ENCODE measurements at regions not wholly inside any gene's neighbourhood (a gene's known extent, or its start where the extent isn't known, plus 50 kb on each side); places are given as distances from the start of the nearest gene placed in this dataset.

DNA sequence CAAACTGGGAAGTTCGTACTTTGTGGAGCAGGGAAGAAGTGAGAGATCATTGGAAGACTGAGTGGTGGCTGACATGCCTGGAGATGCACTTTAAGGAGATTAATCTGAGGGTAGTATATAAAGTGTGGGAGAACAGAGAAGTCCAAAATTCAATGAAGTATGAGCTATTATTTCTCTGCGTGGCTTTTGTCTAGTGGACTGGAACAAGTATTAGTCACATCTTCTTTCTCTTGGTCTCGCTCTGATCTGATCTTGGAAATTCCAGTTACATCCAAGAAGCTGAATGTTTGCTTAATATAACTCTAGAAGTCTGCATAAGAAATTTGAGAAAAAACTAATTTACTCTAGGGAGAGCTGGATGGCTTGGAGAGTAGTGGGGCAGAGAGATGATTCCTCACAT, 64.8 kb upstream of the NR0B1 start:
- Mint-ChIP-seq H3K27ac (ENCODE audit: unreplicated experiment) (no peak overlapping the region), H3K9me3 (ENCODE audit: unreplicated experiment) (peaks cover 2% of the 10 kb centered on the region), H3K4me1 (ENCODE audit: low read depth, unreplicated experiment) (peaks cover 5% of the 10 kb centered on the region), H3K4me3 (ENCODE audit: unreplicated experiment) (no peak overlapping the region), H3K36me3 (ENCODE audit: low read depth, unreplicated experiment) (no peaks in the 10 kb centered on the region), H3K27me3 (ENCODE audit: low read depth, unreplicated experiment) (no peaks in the 10 kb centered on the region)
- FAIRE-seq = no peak
- Histone ChIP-seq H3K79me2 (ENCODE audit: insufficient read depth, low read length) (no peaks in the 10 kb centered on the region), H3K4me1 (ENCODE audit: insufficient read depth, low read length) (no peaks in the 10 kb centered on the region), H2AFZ (ENCODE audit: low read depth, low read length) (no peak overlapping the region), H3K9me3 (ENCODE audit: insufficient read depth, low read depth, low read length) (no peaks in the 10 kb centered on the region), H3K27me3 (ENCODE audit: insufficient read depth, low read length) (no peaks in the 10 kb centered on the region), H3K4me2 (ENCODE audit: low read length) (no peak overlapping the region), H3K27ac (ENCODE audit: low read depth, low read length) (no peak overlapping the region), H4K20me1 (ENCODE audit: insufficient read depth, low read length) (no peaks in the 10 kb centered on the region), H3K9ac (ENCODE audit: low read length) (no peak overlapping the region), H3K4me3 (ENCODE audit: insufficient read depth, low read depth, low read length) (no peak overlapping the region), H3K36me3 (ENCODE audit: insufficient read depth, low read length) (no peaks in the 10 kb centered on the region)
- TF ChIP-seq EZH2 (IDR thresholded peaks at IDR 0.05; ENCODE audit: insufficient read depth, low read length) (no peak), CTCF (IDR thresholded peaks at IDR 0.05; ENCODE audit: insufficient read depth, low read depth, low read length) (no peak)
- DNase-seq (ENCODE audit: low read depth) = no peak

GRCh38 chrX:30373479-30373878, 64.3 kb upstream of the NR0B1 start:
- no peaks in the 10 kb centered on the region for H4K20me1 ChIP-seq (ENCODE audit: insufficient read depth, low read length)
- TF ChIP-seq EZH2 (IDR thresholded peaks at IDR 0.05; ENCODE audit: insufficient read depth, low read length) = no peak
- TF ChIP-seq CTCF (IDR thresholded peaks at IDR 0.05; ENCODE audit: insufficient read depth, low read depth, low read length) = no peak
- H3K27ac ChIP-seq (ENCODE audit: low read depth, low read length) = no peak overlapping the region
- no peaks in the 10 kb centered on the region for H3K9me3 ChIP-seq (ENCODE audit: insufficient read depth, low read depth, low read length)
- H3K36me3 Mint-ChIP-seq (ENCODE audit: low read depth, unreplicated experiment) = no peaks in the 10 kb centered on the region
- no peak overlapping the region for H3K9ac ChIP-seq (ENCODE audit: low read length)
- no peak overlapping the region for H3K4me3 Mint-ChIP-seq (ENCODE audit: unreplicated experiment)
- H3K4me1 Mint-ChIP-seq (ENCODE audit: low read depth, unreplicated experiment) = peaks cover 5% of the 10 kb centered on the region
- no peak overlapping the region for H2AFZ ChIP-seq (ENCODE audit: low read depth, low read length)
- DNase-seq (ENCODE audit: low read depth) (no peak), FAIRE-seq (no peak)
- no peak overlapping the region for H3K4me2 ChIP-seq (ENCODE audit: low read length)
- H3K27ac Mint-ChIP-seq (ENCODE audit: unreplicated experiment) = no peak overlapping the region
- no peaks in the 10 kb centered on the region for H3K4me1 ChIP-seq (ENCODE audit: insufficient read depth, low read length)
- no peaks in the 10 kb centered on the region for H3K27me3 ChIP-seq (ENCODE audit: insufficient read depth, low read length)
- H3K79me2 ChIP-seq (ENCODE audit: insufficient read depth, low read length) = no peaks in the 10 kb centered on the region
- no peaks in the 10 kb centered on the region for H3K27me3 Mint-ChIP-seq (ENCODE audit: low read depth, unreplicated experiment)
- H3K36me3 ChIP-seq (ENCODE audit: insufficient read depth, low read length) = no peaks in the 10 kb centered on the region
- no peaks in the 10 kb centered on the region for H3K9me3 Mint-ChIP-seq (ENCODE audit: unreplicated experiment)
- no peak overlapping the region for H3K4me3 ChIP-seq (ENCODE audit: insufficient read depth, low read depth, low read length)

- no peak for TF ChIP-seq EZH2 (IDR thresholded peaks at IDR 0.05; ENCODE audit: insufficient read depth, low read length)
- TF ChIP-seq CTCF (IDR thresholded peaks at IDR 0.05; ENCODE audit: insufficient read depth, low read depth, low read length) = no peak
- FAIRE-seq = peak; percentile 39
- no peaks in the 10 kb centered on the region for H3K9me3 ChIP-seq (ENCODE audit: insufficient read depth, low read depth, low read length)
- H3K4me1 ChIP-seq (ENCODE audit: insufficient read depth, low read length) = no peaks in the 10 kb centered on the region
- Mint-ChIP-seq H3K27ac (ENCODE audit: unreplicated experiment) (no peak overlapping the region), H3K27me3 (ENCODE audit: low read depth, unreplicated experiment) (no peaks in the 10 kb centered on the region), H3K9me3 (ENCODE audit: unreplicated experiment) (no peaks in the 10 kb centered on the region), H3K4me1 (ENCODE audit: low read depth, unreplicated experiment) (peaks cover 2% of the 10 kb centered on the region), H3K36me3 (ENCODE audit: low read depth, unreplicated experiment) (no peaks in the 10 kb centered on the region), H3K4me3 (ENCODE audit: unreplicated experiment) (no peak overlapping the region)
- no peak overlapping the region for H3K9ac ChIP-seq (ENCODE audit: low read length)
- no peak overlapping the region for H3K4me3 ChIP-seq (ENCODE audit: insufficient read depth, low read depth, low read length)
- H3K27me3 ChIP-seq (ENCODE audit: insufficient read depth, low read length) = no peaks in the 10 kb centered on the region
- H4K20me1 ChIP-seq (ENCODE audit: insufficient read depth, low read length) = no peaks in the 10 kb centered on the region
- no peak overlapping the region for H2AFZ ChIP-seq (ENCODE audit: low read depth, low read length)
- no peaks in the 10 kb centered on the region for H3K36me3 ChIP-seq (ENCODE audit: insufficient read depth, low read length)
- no peak overlapping the region for H3K27ac ChIP-seq (ENCODE audit: low read depth, low read length)
- H3K4me2 ChIP-seq (ENCODE audit: low read length) = no peak overlapping the region
- no peaks in the 10 kb centered on the region for H3K79me2 ChIP-seq (ENCODE audit: insufficient read depth, low read length)
- no peak for DNase-seq (ENCODE audit: low read depth)
Measured at GRCh38 chrX:30364229-30364628, 55.0 kb upstream of the NR0B1 start.

Measured in astrocyte (in vitro differentiated cells and primary cell).